Skeletal muscle tissue (tissue), 3 donors: ENCODE measurements at regions not wholly inside any gene's neighbourhood (a gene's known extent, or its start where the extent isn't known, plus 50 kb on each side); places are given as distances from the start of the nearest gene placed in this dataset.

Experiments used
- H3K27ac ChIP-seq: one replicate; pipeline ENCODE4 v1.7.0; 2013; ENCODE audit warnings: mild to moderate bottlenecking, low read depth, low read length, inconsistent platforms
- H3K27me3 ChIP-seq, 3 donors: one replicate each; pipeline ENCODE4 v1.7.0; 2013; ENCODE audit warnings: low read length in 3 of 3; ENCODE audit not compliant: control insufficient read depth in 3 of 3, insufficient read depth in 3 of 3
- H3K36me3 ChIP-seq, 3 donors: one replicate each; pipeline ENCODE4 v1.7.0; 2013; ENCODE audit warnings: low read length in 3 of 3; ENCODE audit not compliant: control insufficient read depth in 3 of 3, insufficient read depth in 3 of 3
- H3K4me1 ChIP-seq, 3 donors: one replicate each; pipeline ENCODE4 v1.7.0; 2013; ENCODE audit warnings: low read length in 3 of 3, mild to moderate bottlenecking in 3 of 3; ENCODE audit not compliant: control insufficient read depth in 3 of 3, insufficient read depth in 3 of 3
- H3K4me3 ChIP-seq, 3 donors: one replicate each; pipeline ENCODE4 v1.7.0; 2013; ENCODE audit warnings: low read length in 3 of 3
- H3K9ac ChIP-seq, 3 donors: one replicate each; pipeline ENCODE4 v1.7.0; 2013; ENCODE audit warnings: low read length in 3 of 3, mild to moderate bottlenecking in 3 of 3, moderate library complexity in 2 of 3, low read depth in 1 of 3
- H3K9me3 ChIP-seq, 3 donors: one replicate each; pipeline ENCODE4 v1.7.0; 2013; ENCODE audit warnings: low read length in 3 of 3; ENCODE audit not compliant: control insufficient read depth in 3 of 3
- donor health status: Osteomylitis.

DNA sequence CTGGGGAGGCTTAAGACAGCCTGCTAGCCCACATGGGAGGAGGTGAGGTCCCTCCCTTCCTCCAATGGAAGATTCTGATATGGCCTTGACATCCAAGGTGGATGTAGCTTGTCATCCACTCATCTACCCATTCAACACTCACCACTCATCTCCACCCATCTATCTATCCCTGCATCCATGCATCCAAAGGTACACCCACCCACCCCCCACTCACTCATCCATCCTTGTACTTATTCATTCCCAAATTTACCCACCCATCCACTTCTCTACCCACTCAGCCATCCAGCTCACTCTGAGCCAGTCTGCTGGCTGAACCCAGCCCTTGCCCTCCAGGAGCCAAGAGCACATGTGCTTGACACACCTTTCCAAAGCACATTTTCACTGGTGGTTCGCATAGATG, 189.7 kb downstream of the TLE3 start:
- Histone ChIP-seq H3K4me3 (no peak overlapping the region), H3K27me3 (no peaks in the 10 kb centered on the region), H3K9me3 (no peaks in the 10 kb centered on the region), H3K36me3 (no peaks in the 10 kb centered on the region), H3K4me1 (no peaks in the 10 kb centered on the region), H3K9ac (no peak overlapping the region), H3K27ac (no peak overlapping the region)

DNA sequence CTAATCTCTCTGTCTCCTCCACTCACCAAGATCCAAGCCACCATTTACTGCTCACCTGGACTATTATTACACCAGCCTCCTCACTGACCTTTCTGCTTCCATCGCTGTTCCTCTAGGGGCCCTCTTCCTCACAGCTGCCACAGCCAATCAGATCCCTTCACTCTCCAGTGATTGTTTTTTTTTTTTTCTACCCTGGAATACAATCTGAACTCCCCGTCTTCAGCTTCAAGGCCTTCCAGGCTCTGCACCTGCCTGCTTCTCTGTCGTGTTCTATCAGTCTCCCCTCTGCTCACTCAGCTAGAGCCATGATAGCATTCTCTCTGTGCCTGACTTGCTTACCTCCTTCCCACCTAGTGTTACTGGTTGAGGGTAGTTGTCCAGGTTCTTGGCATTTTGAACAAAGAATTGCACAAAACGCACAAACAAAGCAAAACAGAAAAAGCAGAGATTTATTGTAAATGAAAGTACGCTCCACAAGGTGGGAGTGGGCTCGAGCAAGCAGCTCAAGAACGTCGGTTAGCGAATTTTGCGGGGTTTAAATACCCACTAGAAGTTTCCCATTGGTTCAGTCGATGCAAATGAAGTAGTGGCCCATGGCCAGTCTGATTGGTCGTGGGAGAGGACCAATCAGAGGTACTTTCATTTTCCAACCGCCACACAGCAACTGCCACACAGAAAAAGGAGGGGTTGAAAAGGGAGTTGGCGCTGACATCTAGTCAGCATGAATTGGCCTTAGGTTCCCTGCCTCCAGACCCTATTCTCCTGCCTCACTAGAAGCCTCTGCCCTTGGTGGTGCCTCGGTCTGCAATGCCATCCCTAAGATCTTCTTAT, 188.9 kb downstream of the TLE3 start:
- H3K27ac ChIP-seq, result no peak overlapping the region
- H3K36me3 ChIP-seq, result no peaks in the 10 kb centered on the region
- H3K27me3 ChIP-seq, result peaks cover 0 to 2% (median 0%) of the 10 kb centered on the region in 3 donors
- H3K4me1 ChIP-seq, result no peaks in the 10 kb centered on the region
- no peak overlapping the region for H3K9ac ChIP-seq
- no peaks in the 10 kb centered on the region for H3K9me3 ChIP-seq
- no peak overlapping the region for H3K4me3 ChIP-seq

DNA sequence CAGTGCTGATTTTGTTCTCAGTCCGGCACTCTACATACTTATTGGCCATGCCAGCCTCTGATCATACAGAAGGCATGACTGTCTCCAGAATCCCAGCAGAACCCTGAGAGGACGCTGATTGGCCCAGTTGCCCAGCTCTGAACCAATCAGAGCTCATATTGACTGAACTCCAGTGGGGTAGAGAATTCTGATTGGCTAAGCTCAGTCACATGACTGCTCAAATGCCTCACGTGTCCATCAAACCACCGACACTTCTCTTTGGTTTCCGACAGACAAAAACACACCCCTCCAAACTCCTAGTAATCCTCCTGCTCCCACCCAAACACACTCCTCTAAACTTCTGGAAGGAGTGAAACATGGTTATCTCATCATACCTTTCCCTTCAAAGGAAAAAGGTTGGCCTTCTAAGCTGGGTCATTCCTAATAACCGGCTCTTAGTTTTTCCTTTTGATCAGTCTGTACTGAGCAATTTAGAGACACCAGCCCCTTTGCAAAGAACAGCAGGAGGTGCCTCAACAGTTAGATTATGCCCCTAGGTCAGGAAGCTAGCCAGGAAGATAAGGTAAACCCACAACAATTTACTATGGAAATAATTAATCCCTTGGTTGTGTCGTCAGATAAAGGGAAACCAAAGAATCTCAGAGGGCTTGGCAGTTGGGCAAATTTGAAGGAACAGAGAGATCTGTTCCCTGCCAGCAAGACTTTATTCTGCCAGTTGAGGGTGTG, 187.8 kb downstream of the TLE3 start:
- no peak overlapping the region for H3K4me3 ChIP-seq
- H3K27ac ChIP-seq, result no peak overlapping the region
- H3K27me3 ChIP-seq, result peaks cover 0 to 2% (median 0%) of the 10 kb centered on the region in 3 donors
- no peaks in the 10 kb centered on the region for H3K9me3 ChIP-seq
- no peak overlapping the region for H3K9ac ChIP-seq
- H3K4me1 ChIP-seq, result no peaks in the 10 kb centered on the region
- no peaks in the 10 kb centered on the region for H3K36me3 ChIP-seq

DNA sequence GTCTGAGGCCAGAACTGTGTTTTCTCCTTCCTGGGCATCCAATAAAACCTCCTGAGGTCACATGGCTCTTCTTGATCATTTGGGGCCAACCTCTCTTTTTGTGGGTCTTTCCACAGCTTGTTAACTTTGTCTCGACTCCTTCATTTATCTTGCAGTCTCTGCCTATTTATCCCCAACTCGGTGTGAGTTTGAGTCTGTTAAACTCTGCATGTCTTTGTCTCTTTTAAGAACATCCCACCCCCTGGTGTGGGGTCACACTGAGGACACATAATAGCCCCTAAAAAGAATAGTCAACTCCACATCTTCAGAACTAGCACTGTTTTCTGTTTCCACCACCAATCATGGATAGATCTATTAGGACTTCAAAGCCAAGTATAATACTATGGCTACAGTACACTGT, 187.2 kb downstream of the TLE3 start:
- H3K36me3 ChIP-seq, result no peaks in the 10 kb centered on the region
- no peaks in the 10 kb centered on the region for H3K4me1 ChIP-seq
- H3K27ac ChIP-seq, result no peak overlapping the region
- H3K4me3 ChIP-seq, result no peak overlapping the region
- H3K9ac ChIP-seq, result no peak overlapping the region
- peaks cover 0 to 2% (median 0%) of the 10 kb centered on the region in 3 donors for H3K27me3 ChIP-seq
- no peaks in the 10 kb centered on the region for H3K9me3 ChIP-seq

DNA sequence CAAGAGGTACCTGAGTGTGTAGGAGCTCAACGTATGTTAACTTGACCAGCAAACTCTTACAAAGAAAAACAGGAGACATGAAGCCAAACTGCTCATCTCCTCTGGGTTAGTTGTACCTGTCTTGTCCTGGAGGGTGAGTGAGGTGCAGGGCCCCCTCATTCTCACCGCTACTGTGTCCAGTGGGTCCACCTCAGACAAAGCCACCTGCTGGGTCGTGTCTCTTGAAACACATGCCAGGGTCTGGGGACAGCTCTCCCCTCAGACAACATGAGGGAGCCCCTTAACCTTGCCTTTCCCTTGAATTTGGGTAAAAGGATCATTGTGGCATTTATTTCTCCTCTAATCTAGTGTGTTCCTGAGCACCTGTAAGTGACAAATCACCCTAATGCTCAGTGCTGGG, 185.6 kb downstream of the TLE3 start:
- H3K9ac ChIP-seq, result no peak overlapping the region
- peaks cover 0 to 2% (median 0%) of the 10 kb centered on the region in 3 donors for H3K27me3 ChIP-seq
- no peak overlapping the region for H3K4me3 ChIP-seq
- H3K9me3 ChIP-seq, result no peaks in the 10 kb centered on the region
- H3K36me3 ChIP-seq, result no peaks in the 10 kb centered on the region
- H3K4me1 ChIP-seq, result peaks cover 8 to 12% (median 11%) of the 10 kb centered on the region in 3 donors
- no peak overlapping the region for H3K27ac ChIP-seq

DNA sequence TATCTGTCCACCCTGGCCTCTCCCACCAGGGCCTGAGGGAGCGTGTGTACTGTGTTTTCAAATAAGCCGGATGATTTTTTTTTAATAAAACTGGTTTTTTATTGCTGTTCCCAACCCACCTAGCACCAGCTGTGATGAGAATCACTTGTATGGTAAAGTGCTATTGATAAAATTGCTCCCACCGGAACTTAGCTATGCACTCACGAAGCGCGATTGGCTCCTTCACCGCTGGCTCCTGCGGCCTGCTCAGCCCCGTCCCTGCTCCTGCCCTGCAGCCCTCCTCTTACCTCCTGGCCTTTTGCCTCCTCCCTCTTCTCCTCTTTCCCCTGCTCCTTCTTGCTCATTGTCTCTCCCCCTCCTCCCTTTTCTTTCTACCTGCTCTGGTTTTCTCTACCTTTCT, 183.7 kb downstream of the TLE3 start:
- Histone ChIP-seq H3K4me1 (peaks cover 8 to 16% (median 11%) of the 10 kb centered on the region in 3 donors), H3K27ac (no peak overlapping the region), H3K4me3 (no peak overlapping the region), H3K36me3 (no peaks in the 10 kb centered on the region), H3K9me3 (no peaks in the 10 kb centered on the region), H3K27me3 (peaks cover 0 to 2% (median 0%) of the 10 kb centered on the region in 3 donors), H3K9ac (no peak overlapping the region)

- Histone ChIP-seq H3K4me1 (peaks cover 8 to 16% (median 11%) of the 10 kb centered on the region in 3 donors), H3K36me3 (no peaks in the 10 kb centered on the region), H3K27me3 (peaks cover 0 to 2% (median 0%) of the 10 kb centered on the region in 3 donors), H3K4me3 (no peak overlapping the region), H3K9me3 (no peaks in the 10 kb centered on the region), H3K9ac (no peak overlapping the region), H3K27ac (no peak overlapping the region)
Observed at GRCh38 chr15:69914960-69915359, 182.8 kb downstream of the TLE3 start.

- Histone ChIP-seq H3K9ac (no peak overlapping the region), H3K4me3 (no peak overlapping the region), H3K4me1 (peaks cover 8 to 16% (median 11%) of the 10 kb centered on the region in 3 donors), H3K9me3 (no peaks in the 10 kb centered on the region), H3K36me3 (no peaks in the 10 kb centered on the region), H3K27me3 (peaks cover 0 to 2% (median 0%) of the 10 kb centered on the region in 3 donors), H3K27ac (no peak overlapping the region)
Observed at GRCh38 chr15:69916169-69916785, 181.4 kb downstream of the TLE3 start.

GRCh38 chr15:69917056-69917455, 180.7 kb downstream of the TLE3 start:
- Histone ChIP-seq H3K27me3 (peaks cover 0 to 2% (median 0%) of the 10 kb centered on the region in 3 donors), H3K9ac (no peak overlapping the region), H3K36me3 (no peaks in the 10 kb centered on the region), H3K27ac (no peak overlapping the region), H3K4me3 (no peak overlapping the region), H3K4me1 (peaks cover 8 to 16% (median 11%) of the 10 kb centered on the region in 3 donors), H3K9me3 (no peaks in the 10 kb centered on the region)

DNA sequence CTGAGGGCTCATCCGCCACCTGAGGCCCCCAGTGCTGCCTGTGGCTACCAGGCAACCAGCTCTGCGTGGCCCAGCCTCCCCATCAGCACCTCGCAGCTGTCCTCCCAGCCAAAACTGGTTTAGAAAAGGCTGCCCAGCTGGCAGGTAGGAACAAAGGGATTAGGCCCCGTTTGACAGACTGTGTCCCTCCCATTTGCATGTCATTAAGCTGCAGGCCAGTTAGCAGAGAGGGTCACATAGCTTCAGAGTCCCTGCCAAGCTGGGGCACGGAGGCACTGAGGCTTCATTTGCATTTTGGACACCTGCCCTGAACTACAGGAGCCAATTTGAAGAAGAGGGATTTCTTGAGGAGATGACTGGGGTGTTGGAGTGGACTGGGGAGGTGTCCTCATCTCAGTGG, 177.9 kb downstream of the TLE3 start:
- peaks cover under 1 to 3% (median 2%) of the 10 kb centered on the region in 3 donors for H3K9me3 ChIP-seq
- H3K4me1 ChIP-seq, result peaks cover 8 to 16% (median 11%) of the 10 kb centered on the region in 3 donors
- no peaks in the 10 kb centered on the region for H3K36me3 ChIP-seq
- no peak overlapping the region for H3K4me3 ChIP-seq
- no peak overlapping the region for H3K27ac ChIP-seq
- H3K27me3 ChIP-seq, result no peaks in the 10 kb centered on the region
- H3K9ac ChIP-seq, result no peak overlapping the region
